Upper lobe of left lung (tissue), 4 donors: ENCODE measurements at regions not wholly inside any gene's neighbourhood (a gene's known extent, or its start where the extent isn't known, plus 50 kb on each side); places are given as distances from the start of the nearest gene placed in this dataset.

Experiments
- EP300 ChIP-seq, 4 donors: sonication (generic); formaldehyde crosslinking; IDR thresholded peaks; one replicate each; pipeline ENCODE4 v1.5.1; 2017; ENCODE audit warnings: antibody characterized with exemption in 4 of 4, control low read depth in 2 of 4
- POLR2A ChIP-seq, 4 donors: fragments of 450-650 bp; IDR thresholded peaks; one replicate each; pipeline ENCODE4 v1.5.1; 2016 to 2017; ENCODE audit warnings: antibody characterized with exemption in 4 of 4, mild to moderate bottlenecking in 2 of 4
- TF ChIP-seq, protein P1 (sequence below), 6 experiments: fragments of 450-650 bp in 4 of 6; fragments of 200-600 bp in 2 of 6; sonication (generic) in 2 of 6; IDR thresholded peaks; one replicate each; pipeline ENCODE4 v1.5.1; 2016 to 2019; ENCODE audit warnings: antibody characterized with exemption in 6 of 6

DNA sequence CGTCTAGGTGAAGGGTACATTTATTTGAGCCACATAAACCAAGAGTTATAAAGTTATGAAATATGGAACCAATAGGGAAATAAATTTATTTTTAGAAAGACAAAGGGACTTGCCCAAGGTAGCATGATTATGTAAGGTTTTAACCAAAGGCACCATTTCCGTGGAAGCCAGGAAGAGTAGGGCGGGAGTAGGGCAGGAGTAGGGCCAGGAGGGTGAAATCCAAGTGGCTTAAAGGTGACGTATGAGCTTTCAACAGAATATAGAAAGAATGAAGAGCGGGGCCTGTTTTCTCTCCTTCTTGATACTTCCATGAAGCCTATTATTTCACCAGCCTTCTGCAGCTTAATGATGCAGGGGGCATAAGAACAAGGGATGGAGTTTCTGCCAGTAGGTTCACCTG is 91.7 kb upstream of the PNPLA4 start:
- TF ChIP-seq POLR2A (IDR thresholded peaks at IDR 0.05) (no peak), EP300 (IDR thresholded peaks at IDR 0.05) (no peak)
- TF ChIP-seq, protein P1, sequence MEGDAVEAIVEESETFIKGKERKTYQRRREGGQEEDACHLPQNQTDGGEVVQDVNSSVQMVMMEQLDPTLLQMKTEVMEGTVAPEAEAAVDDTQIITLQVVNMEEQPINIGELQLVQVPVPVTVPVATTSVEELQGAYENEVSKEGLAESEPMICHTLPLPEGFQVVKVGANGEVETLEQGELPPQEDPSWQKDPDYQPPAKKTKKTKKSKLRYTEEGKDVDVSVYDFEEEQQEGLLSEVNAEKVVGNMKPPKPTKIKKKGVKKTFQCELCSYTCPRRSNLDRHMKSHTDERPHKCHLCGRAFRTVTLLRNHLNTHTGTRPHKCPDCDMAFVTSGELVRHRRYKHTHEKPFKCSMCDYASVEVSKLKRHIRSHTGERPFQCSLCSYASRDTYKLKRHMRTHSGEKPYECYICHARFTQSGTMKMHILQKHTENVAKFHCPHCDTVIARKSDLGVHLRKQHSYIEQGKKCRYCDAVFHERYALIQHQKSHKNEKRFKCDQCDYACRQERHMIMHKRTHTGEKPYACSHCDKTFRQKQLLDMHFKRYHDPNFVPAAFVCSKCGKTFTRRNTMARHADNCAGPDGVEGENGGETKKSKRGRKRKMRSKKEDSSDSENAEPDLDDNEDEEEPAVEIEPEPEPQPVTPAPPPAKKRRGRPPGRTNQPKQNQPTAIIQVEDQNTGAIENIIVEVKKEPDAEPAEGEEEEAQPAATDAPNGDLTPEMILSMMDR (IDR thresholded peaks at IDR 0.05), result no peak
